PFSK-1 (cell line): ENCODE measurements at regions not wholly inside any gene's neighbourhood (a gene's known extent, or its start where the extent isn't known, plus 50 kb on each side); places are given as distances from the start of the nearest gene placed in this dataset.

ENCODE experiments used
- FOXP2 ChIP-seq: optimal IDR thresholded peaks from 2 replicates; pipeline ENCODE3; 2011; ENCODE audit warnings: borderline replicate concordance, control low read depth, inconsistent platforms; ENCODE audit not compliant: insufficient read depth; ENCODE audit errors: extremely low read length, extremely low read depth
- POLR2AphosphoS5 ChIP-seq: IDR thresholded peaks from 2 replicates; pipeline ENCODE4 v1.6.1; 2012; ENCODE audit warnings: low read depth, mild to moderate bottlenecking, control low read depth, low read length, moderate library complexity
- REST ChIP-seq, 2 experiments: IDR thresholded peaks; 2 replicates each; pipeline versions ENCODE4 v1.6.1 to v1.8.0; 2011 to 2012; ENCODE audit warnings: low read depth in 2 of 2, low read length in 2 of 2, control low read depth in 1 of 2, inconsistent platforms in 1 of 2, mild to moderate bottlenecking in 1 of 2, moderate library complexity in 1 of 2; ENCODE audit not compliant: insufficient read depth in 1 of 2
- SIN3A ChIP-seq: IDR thresholded peaks from 2 replicates; pipeline ENCODE4 v1.6.1; 2012; ENCODE audit warnings: mild to moderate bottlenecking, low read length, moderate library complexity, borderline replicate concordance; ENCODE audit not compliant: insufficient read depth
- TAF1 ChIP-seq: IDR thresholded peaks from 2 replicates; pipeline ENCODE4 v1.6.1; 2012; ENCODE audit warnings: low read length, control low read depth, borderline replicate concordance; ENCODE audit not compliant: insufficient read depth

- TF ChIP-seq SIN3A: no peak
- no peak for TF ChIP-seq FOXP2
- TF ChIP-seq REST (IDR thresholded peaks at IDR 0.05; ENCODE audit: insufficient read depth in 1 of 2, low read depth in 2 of 2, low read length in 2 of 2): no peak
- TF ChIP-seq POLR2AphosphoS5: no peak
- TF ChIP-seq TAF1: no peak
Observed at GRCh38 chr3:182366746-182367145, 426.6 kb upstream of the ATP11B start.

DNA sequence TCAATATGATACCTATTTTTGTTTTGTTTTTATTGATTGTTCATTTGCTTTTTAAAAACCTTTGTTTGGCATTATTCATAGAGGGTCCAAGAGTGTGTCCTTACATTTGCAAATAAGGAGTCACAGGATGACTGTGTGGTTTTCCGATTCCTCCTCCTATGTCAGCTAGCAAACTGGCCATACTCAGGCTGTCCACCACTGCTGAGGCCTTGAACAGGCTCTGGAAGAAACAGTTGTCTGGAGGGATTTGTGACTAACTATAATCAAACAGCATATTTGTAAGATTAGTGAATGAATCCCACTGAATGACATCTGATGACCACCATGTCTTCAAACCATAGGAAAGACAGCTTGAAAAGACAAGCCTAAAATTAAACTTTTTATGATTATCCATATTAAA lies 423.4 kb upstream of the ATP11B start:
- no peak for TF ChIP-seq POLR2AphosphoS5
- no peak for TF ChIP-seq REST (IDR thresholded peaks at IDR 0.05; ENCODE audit: insufficient read depth in 1 of 2, low read depth in 2 of 2, low read length in 2 of 2)
- no peak for TF ChIP-seq SIN3A
- no peak for TF ChIP-seq TAF1
- no peak for TF ChIP-seq FOXP2

DNA sequence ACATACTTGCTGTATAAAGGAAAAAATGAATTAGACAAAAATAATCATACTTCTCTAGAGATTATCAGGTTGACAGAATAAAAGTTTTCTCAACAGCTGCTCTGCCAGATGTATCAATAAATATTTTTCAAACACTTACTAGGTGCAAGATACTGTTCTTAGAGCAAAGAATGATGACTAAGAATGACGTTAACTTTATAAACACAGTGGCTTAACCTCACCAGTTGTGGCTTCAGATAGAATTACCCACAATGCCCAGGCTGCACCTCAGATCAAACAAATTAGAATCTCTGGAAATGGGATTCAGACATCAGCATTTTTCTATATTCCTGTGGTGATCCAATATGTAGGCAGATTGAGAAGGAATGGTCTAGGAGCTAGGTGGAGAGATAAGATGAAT lies 422.4 kb upstream of the ATP11B start:
- TF ChIP-seq SIN3A (no peak), REST (IDR thresholded peaks at IDR 0.05; ENCODE audit: insufficient read depth in 1 of 2, low read depth in 2 of 2, low read length in 2 of 2) (no peak), TAF1 (no peak), FOXP2 (no peak), POLR2AphosphoS5 (no peak)

DNA sequence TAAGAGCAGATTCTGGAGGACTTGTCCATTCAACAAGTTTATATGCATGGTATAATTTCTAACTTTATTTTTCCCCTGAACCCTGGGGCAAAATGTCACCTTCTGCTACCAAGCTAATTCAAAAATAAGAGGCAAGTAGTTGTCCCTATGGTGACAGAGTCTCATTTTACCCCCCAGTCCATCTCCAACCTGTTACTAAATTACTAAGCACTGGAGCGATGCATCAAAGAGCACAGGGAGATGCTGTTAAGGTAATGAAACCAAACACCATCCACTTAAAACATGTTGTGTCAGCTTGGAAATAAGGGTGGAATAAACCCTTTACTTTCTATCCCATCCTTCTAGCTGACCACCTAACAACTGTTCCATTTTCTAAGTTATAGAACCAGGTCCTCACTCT lies 417.4 kb upstream of the ATP11B start:
- TF ChIP-seq TAF1 (no peak), REST (IDR thresholded peaks at IDR 0.05; ENCODE audit: insufficient read depth in 1 of 2, low read depth in 2 of 2, low read length in 2 of 2) (no peak), POLR2AphosphoS5 (no peak), SIN3A (no peak), FOXP2 (no peak)
